Fibroblast of skin of right biceps (primary cell): ENCODE measurements at regions not wholly inside any gene's neighbourhood (a gene's known extent, or its start where the extent isn't known, plus 50 kb on each side); places are given as distances from the start of the nearest gene placed in this dataset.
A peak's percentile ranks its signal among the peaks of the same experiment; 100 is the strongest.
"Not testable (repeated sequence)": the region's sequence is repeated elsewhere in the genome, so short reads cannot be mapped to it uniquely, and the experiment has no call there.

ENCODE experiments used
- DNase-seq: peaks from one replicate; pipeline ENCODE4 v3.0.0-alpha.2; 2013

DNA sequence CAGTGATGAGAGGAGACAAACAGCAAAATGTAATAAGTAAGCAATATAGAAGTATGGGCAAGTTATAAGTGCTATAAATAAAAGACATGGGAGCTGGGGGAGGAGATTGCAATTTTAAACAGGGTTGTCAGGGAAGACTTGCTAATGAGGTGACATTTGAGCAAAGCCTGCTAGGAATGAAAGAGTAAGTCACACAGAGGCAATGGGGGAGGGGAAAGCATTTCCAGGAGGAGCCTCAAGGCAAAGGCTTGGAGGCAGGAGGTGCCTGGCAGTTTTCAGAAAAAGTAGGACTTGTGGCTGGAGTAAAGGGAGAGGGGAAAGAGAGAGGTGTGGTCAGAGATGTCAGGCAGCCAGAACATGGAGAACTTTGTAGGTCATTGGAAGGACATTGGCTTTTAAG lies 124.4 kb upstream of the NMUR2 start:
- peak; percentile 35 for DNase-seq

- peak; percentile 63 for DNase-seq
Measured at GRCh38 chr5:152532714-152533113, 127.6 kb upstream of the NMUR2 start.

DNA sequence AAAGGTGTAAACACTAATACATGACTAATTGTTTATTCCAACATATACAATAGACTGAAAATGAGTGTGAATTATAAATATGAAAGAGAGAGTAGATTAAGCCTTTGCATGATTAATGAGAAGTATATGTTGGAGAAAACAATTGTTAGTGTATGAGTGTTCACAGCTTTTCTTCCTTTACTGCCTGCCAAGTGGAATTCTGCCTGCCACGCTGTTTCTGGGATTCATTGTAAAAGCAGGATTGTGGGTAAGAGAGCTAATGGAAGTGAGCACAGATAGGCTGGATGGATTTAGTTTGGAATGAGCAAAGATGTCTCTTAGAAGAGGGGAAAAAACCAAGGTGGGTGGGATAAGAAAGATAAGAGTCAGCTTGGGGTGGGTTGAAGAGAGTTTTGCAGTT lies 129.6 kb upstream of the NMUR2 start:
- no peak for DNase-seq

DNA sequence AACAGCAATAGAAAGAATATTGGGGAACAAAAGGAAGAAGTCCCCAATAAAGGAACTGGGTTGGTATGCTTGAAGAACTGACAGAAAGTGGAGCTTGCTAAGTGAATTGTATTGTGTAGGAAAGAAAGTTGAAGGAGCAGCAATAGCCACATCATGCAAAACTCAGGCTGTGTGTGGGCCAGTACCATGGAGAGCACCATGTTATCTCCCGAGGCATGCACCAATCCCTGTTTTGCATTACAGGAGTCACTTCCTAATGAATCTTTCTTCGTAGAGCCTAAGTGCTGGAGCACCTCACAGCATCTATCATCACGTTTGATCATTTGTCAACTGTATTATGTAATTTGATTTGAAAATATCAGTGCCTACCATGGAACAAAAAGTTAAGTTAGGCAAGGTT lies 137.7 kb upstream of the NMUR2 start:
- peak; percentile 37 for DNase-seq

GRCh38 chr5:152546493-152546892 lies 141.4 kb upstream of the NMUR2 start:
- no peak for DNase-seq

- no peak for DNase-seq
Measured at GRCh38 chr5:152547202-152547601, 142.1 kb upstream of the NMUR2 start.

DNA sequence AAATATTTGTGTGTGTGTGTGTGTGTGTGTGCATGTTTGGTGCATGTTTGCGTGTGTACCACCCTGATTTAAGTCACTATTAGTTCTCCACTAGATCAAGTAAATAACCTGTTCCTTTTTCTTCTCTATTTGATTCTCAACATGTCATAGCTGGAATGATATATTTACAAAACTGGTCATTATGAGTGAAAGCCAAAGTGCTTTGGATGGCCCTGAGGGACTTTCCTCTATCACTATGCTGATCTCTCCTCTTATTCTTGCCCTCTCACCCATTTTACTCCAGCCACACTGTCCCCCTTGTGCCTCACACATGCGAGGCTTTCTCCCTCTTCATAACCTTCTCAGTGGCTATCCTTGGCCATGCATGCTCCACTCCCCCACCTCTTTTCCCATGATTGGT lies 144.6 kb upstream of the NMUR2 start:
- DNase-seq: no peak

DNA sequence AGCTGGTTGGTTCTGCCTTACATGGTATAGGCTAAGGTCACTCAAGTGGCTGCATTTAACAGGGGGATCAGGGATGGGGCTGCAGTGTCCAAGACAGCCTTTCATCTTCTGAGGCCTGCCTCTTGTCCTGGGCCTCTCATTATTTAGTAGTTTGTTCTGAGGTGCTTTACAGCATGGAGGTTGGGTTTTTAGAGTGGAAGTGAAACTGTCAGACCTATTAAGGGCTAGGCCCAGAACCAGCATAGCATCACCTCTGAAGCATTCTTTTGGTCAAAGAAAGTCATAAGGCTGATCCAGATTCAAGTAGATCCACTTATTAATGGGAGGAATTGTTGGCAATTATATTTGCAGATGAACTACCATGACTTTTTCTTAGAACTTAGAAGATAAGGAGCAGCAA lies 146.0 kb upstream of the NMUR2 start:
- no peak for DNase-seq

DNA sequence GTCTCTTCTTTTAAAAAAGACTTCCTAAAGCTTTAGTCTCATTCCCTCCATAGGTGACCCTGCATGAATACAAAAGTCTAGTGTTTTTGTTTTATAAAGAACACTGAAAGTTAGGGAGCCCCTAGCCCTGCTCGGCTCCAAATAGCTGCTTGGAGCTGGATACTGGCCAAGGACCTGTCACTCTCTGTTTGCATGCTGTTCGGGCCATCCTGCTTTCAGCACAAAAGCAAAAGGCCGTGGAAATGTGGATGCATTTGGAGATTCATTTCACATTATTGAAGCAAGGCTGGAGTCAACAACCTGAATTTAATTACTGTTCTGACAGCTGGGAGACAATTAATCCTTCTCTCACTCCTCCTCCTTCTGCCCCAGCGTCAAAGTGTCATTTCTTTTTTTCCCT lies 151.7 kb upstream of the NMUR2 start:
- no peak for DNase-seq

- peak; percentile 55 for DNase-seq
Measured at GRCh38 chr5:152560512-152561137, 155.5 kb upstream of the NMUR2 start.

GRCh38 chr5:152568016-152568415 lies 162.9 kb upstream of the NMUR2 start:
- DNase-seq: no peak

- DNase-seq: no peak
Measured at GRCh38 chr5:152572812-152573211, 167.7 kb upstream of the NMUR2 start.

- no peak for DNase-seq
Measured at GRCh38 chr5:152584103-152584502, 179.0 kb upstream of the NMUR2 start.

DNA sequence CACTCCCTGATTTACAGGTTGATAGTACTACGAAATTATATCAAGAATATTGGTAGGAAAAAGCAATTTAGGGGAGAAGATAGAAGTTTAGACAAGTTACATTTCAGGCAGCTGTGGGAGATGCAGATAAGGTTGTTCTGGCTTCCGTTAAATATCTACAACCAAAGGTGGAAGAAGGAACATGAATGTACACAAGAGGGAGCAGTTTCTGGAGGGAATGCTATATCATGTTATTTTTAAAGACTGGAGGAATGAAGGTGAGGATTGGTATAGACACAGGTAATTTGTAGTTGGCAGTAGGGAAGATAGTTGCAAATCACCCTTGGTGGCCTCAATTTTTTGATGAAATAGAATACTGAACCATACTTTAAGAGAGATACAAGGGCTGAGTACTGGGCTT lies 187.3 kb upstream of the NMUR2 start:
- no peak for DNase-seq

DNA sequence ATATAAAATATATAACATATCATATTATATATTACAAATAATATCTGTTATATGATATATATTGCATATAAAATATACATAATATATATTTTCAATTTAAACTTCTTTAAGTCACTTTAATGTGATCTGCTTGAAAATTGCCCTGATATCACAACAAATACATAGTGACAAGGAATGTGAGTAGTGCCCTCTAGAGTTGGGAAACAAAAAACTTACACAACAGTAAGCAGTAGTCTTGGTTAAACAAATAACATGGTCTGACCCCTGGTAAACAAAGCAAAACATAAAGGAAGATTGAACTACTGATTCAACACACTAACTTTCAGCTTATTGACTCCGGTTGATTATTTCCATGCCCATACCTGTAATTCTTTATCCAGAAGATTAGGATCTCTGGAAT lies 188.3 kb upstream of the NMUR2 start:
- no peak for DNase-seq

DNA sequence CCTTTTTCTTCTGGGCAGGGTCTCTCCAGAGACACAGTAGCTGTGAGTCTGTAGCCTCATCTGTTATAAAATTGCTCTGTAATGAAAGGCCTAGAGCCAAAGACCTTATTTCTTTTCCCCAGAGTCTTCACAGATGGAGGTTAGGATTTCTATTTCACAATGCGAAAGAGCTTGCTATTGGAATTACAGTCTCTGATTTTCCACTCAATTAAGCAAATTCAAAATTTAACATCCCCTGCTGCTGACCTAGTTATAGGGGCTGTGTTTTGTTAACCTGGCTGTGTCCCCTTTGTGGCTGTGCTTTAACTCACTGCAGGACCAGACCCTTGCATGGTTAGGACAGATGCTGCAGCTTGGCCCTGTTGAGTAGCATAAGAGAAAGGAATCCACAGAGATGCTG lies 190.3 kb upstream of the NMUR2 start:
- no peak for DNase-seq

DNA sequence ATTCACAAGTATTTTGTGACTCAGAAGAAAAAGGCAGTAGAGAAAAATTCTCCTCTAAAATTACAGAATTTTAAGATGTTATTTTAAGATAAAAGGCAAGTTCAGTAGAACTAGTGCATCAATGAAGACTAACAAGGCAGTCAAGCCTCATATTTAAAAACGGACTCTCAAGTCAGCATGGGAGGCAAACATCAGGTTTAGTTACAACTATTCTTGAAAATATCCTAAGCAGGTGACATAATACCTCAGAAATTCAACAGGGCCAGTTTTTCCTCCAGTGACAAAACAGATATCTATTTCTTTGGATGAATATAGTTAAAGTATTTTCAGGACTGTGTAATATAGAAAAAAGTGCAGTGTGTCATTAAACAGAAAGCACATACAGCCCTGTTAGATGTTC lies 194.0 kb upstream of the NMUR2 start:
- no peak for DNase-seq

DNA sequence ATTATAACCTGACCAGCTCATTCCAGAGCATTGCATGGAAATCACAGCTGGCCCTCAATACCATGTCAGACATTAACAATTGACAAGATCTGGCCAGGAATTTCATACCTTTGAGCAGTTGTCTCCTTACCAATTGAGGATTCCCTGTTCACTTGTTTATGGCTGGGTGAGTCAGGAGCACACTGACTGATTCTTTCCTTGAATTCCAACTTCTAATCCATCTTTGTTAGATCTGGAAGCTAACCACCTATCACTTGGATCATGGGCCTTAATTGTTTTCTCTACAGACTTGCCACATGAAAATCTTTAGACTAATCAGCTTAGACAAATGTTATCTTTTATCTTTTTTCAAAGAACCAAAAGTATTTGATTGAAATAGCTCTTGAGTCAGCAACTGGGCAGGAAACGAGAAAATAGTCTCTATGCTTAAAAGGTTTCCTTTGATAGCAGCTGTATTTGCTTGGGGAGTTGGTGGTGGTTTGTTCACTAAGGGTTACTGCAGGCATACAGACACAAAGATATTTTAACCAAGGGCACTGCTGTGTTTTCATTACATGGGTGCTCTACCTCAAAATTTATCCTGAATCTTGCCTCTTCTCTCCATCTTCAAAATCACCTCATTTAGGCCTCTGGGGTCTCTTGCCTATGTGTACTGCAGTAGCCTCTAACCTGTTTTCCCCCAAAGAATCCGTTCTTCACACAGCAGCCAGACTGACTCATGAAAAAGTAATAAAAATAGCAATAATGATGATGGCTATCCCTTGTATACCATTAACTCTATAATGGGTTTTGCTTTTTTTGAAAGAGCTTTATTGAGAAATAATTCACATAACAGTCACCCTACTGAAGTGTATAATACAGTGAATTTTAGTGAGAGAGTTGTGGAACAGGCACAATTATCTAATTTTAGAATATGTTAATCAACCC lies 197.0 kb upstream of the NMUR2 start:
- DNase-seq: no peak

- DNase-seq: not testable (repeated sequence)
Measured at GRCh38 chr5:152606050-152606449, 201.0 kb upstream of the NMUR2 start.

GRCh38 chr5:152606776-152607364 lies 201.8 kb upstream of the NMUR2 start:
- no peak for DNase-seq

DNA sequence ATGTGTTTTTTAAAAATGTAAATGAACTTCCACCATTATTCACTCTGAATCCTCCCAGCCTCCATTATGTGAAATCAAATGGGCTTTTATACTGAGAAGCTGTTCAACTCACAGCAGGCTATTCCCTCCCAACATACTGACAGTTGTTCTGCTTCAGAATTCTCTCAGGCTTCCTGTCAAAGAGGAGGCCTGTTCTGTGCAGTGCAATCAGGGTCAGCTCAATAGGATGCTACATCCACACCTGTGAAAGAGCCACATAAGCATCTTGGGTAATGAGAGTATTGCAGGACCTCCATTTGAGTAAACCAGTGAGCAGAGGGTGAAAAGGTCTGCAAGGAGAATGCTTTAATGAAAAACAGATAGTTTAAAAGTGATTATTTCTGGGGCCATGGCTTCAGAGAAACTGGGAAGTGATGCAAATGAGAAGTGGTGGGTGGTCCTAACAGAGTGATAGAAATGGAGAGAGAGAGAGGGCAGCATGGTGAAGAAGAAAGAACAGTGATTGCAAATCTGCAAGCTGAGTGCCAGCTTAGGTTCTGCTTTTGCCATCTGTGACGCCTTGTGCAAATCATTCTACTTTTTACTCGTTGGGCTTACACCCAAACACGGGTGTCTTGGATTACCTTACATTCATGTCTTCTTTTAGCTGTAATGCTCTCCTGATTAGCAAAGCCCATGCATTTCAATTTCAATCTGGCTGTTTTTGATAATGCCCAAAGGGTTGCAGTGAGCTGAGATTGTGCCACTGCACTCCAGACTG lies 202.5 kb upstream of the NMUR2 start:
- DNase-seq: no peak

DNA sequence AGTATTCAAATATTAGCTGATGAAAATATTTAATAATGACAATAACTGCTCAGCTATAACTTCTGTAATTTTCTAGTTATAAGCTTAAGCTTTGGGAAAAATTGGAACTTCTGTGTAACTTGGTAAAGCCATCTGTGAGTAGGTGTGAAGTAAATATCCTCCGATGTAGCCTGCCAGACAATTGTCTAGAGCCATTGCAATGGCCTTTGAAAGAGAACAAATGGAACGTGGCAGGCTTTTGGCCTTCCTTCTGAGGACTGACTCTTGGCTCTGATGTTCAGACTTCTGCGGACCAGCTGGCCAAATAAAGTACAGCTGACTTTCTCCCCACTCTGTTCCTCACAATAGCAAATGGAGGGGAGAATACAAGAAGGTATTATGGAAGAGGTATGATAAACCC lies 203.4 kb upstream of the NMUR2 start:
- DNase-seq: no peak

DNA sequence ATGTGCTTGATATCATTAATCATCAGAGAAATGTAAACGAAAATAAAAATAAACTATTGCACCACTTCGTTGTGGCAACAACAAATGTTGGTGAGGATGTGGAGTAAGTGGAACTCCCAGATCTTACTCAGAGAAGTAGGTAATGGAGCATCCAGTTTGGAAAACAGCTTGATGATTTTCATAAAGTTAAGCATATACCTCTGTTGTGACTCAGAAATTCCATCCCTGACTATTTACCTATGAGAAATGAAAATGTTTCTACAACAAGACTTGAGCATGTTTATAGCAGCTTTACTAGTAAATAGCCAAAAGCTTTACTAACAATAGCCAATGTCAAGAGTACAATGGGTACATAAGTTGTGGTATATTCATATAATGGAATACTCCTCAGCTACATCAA lies 214.7 kb upstream of the NMUR2 start:
- DNase-seq: no peak
